ENCODE measurements at regions not wholly inside any gene's neighbourhood (a gene's known extent, or its start where the extent isn't known, plus 50 kb on each side); places are given as distances from the start of the nearest gene placed in this dataset.

DNA sequence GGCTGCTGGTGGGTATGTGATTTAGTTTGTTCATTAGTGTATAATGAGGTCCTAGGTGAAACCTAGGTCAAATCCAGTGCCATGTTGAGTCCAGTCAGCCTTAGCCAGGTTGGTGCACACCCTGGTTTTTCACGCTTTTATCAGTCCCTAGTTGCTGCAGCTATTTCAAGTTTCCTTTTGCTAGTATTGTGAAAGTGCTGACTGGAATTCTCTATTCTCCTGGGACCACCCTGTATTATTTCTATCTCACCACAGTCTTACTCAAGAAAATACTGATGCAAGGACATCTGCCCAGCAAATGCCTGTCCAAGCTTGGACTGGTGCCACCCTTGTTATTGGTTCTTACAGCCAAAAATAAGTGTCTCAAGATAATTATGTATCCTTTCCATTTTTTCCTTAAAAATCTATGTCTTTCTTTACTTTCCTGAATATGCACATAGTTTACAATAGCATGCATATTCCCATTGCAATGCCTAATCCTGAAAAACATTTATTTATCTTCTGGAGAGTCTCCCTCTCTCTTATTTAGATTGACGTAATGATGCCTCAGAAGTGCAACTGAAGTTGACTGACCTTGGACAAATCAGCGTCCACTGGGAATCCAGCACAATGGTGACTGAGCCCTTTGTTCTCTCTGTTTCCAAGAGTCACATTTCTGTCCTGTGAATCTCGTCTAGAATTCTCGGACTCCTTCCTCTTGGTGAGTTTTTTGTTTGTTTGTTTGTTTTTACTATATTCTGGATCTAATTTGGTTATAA, 1075.0 kb downstream of the CDH9 start:
- TF ChIP-seq CTCF (IDR thresholded peaks at IDR 0.05) (no peak), EP300 (IDR thresholded peaks at IDR 0.05) (no peak)

Measured in gastroesophageal sphincter (tissue), 3 donors.